GM19193 (cell line): ENCODE measurements at regions not wholly inside any gene's neighbourhood (a gene's known extent, or its start where the extent isn't known, plus 50 kb on each side); places are given as distances from the start of the nearest gene placed in this dataset.

Experiments used
- POLR2A ChIP-seq: IDR thresholded peaks from 4 replicates; pipeline ENCODE4 v1.6.1; 2011; ENCODE audit not compliant: insufficient read depth, insufficient read length; ENCODE audit errors: extremely low read depth

- TF ChIP-seq POLR2A = no peak
Observed at GRCh38 chr1:199307496-199308264, 668.8 kb downstream of the PTPRC start.

GRCh38 chr1:199308349-199308846 is 669.6 kb downstream of the PTPRC start:
- no peak for TF ChIP-seq POLR2A

- TF ChIP-seq POLR2A = no peak
Observed at GRCh38 chr1:199310708-199311107, 671.9 kb downstream of the PTPRC start.

- no peak for TF ChIP-seq POLR2A
Observed at GRCh38 chr1:199311478-199312262, 672.8 kb downstream of the PTPRC start.

- TF ChIP-seq POLR2A = no peak
Observed at GRCh38 chr1:199312626-199313025, 673.8 kb downstream of the PTPRC start.

- no peak for TF ChIP-seq POLR2A
Observed at GRCh38 chr1:199313444-199313843, 674.6 kb downstream of the PTPRC start.

GRCh38 chr1:199319341-199319740 is 680.5 kb downstream of the PTPRC start:
- TF ChIP-seq POLR2A = no peak

- TF ChIP-seq POLR2A = no peak
Observed at GRCh38 chr1:199322278-199322677, 683.4 kb downstream of the PTPRC start.

GRCh38 chr1:199333180-199333579 is 694.3 kb upstream of the NR5A2 start:
- TF ChIP-seq POLR2A = no peak

- TF ChIP-seq POLR2A = no peak
Observed at GRCh38 chr1:199335496-199335895, 692.0 kb upstream of the NR5A2 start.

GRCh38 chr1:199336745-199337640 is 690.5 kb upstream of the NR5A2 start:
- TF ChIP-seq POLR2A = no peak

GRCh38 chr1:199338760-199339159 is 688.8 kb upstream of the NR5A2 start:
- TF ChIP-seq POLR2A = no peak

- no peak for TF ChIP-seq POLR2A
Observed at GRCh38 chr1:199352351-199352750, 675.2 kb upstream of the NR5A2 start.

GRCh38 chr1:199353906-199354305 is 673.6 kb upstream of the NR5A2 start:
- no peak for TF ChIP-seq POLR2A

- no peak for TF ChIP-seq POLR2A
Observed at GRCh38 chr1:199356561-199356960, 670.9 kb upstream of the NR5A2 start.
